Thyroid gland (tissue), 4 donors: ENCODE measurements at regions not wholly inside any gene's neighbourhood (a gene's known extent, or its start where the extent isn't known, plus 50 kb on each side); places are given as distances from the start of the nearest gene placed in this dataset.

Experiments used
- DNase-seq, 2 donors: peaks; one replicate each; pipeline ENCODE4 v3.0.0-alpha.2; 2019
- H3K27ac ChIP-seq, 3 donors: fragments of 200-600 bp; sonication (generic); 1 replicate in 2 of 3; 2 replicates in 1 of 3; pipeline ENCODE4 v1.5.1; 2016 to 2019; ENCODE audit warnings: mild to moderate bottlenecking in 1 of 3, moderate library complexity in 1 of 3
- H3K27me3 ChIP-seq: fragments of 200-600 bp; sonication (generic); one replicate; pipeline ENCODE4 v1.5.1; 2019
- H3K36me3 ChIP-seq, 2 donors: fragments of 200-600 bp; sonication (generic); one replicate each; pipeline ENCODE4 v1.5.1; 2016 to 2019
- H3K4me1 ChIP-seq, 2 donors: fragments of 200-600 bp; sonication (generic); one replicate each; pipeline ENCODE4 v1.5.1; 2017 to 2019
- H3K4me3 ChIP-seq, 3 donors: fragments of 200-600 bp; sonication (generic); replicated peaks in 1 of 3; 1 replicate in 2 of 3; 2 replicates in 1 of 3; pipeline ENCODE4 v1.5.1; 2016; ENCODE audit warnings: mild to moderate bottlenecking in 1 of 3
- H3K9me3 ChIP-seq: fragments of 200-600 bp; sonication (generic); one replicate; pipeline ENCODE4 v1.5.1; 2017
- CTCF ChIP-seq, 6 experiments: fragments of 200-600 bp in 3 of 6; fragments of 450-650 bp in 3 of 6; sonication (generic) in 3 of 6; IDR thresholded peaks; one replicate each; pipeline ENCODE4 v1.5.1; 2016 to 2019; ENCODE audit warnings: antibody characterized with exemption in 6 of 6, mild to moderate bottlenecking in 2 of 6, inconsistent platforms in 1 of 6, moderate library complexity in 1 of 6
- POLR2A ChIP-seq, 2 donors: fragments of 450-650 bp; IDR thresholded peaks; one replicate each; pipeline ENCODE4 v1.6.1; 2017; ENCODE audit warnings: antibody characterized with exemption in 2 of 2, mild to moderate bottlenecking in 2 of 2, moderate library complexity in 1 of 2
- WGBS, 2 donors: methylation state at CpG; one replicate each; pipeline ENCODE4 v1.1.5; 2017; 5-methylcytosine and 5-hydroxymethylcytosine counted together
- intact Hi-C: fragments of 100-400 bp; cut with DNase I; formaldehyde crosslinking; loops from one replicate; pipeline ENCODE4 v1.15.1; 2023

DNA sequence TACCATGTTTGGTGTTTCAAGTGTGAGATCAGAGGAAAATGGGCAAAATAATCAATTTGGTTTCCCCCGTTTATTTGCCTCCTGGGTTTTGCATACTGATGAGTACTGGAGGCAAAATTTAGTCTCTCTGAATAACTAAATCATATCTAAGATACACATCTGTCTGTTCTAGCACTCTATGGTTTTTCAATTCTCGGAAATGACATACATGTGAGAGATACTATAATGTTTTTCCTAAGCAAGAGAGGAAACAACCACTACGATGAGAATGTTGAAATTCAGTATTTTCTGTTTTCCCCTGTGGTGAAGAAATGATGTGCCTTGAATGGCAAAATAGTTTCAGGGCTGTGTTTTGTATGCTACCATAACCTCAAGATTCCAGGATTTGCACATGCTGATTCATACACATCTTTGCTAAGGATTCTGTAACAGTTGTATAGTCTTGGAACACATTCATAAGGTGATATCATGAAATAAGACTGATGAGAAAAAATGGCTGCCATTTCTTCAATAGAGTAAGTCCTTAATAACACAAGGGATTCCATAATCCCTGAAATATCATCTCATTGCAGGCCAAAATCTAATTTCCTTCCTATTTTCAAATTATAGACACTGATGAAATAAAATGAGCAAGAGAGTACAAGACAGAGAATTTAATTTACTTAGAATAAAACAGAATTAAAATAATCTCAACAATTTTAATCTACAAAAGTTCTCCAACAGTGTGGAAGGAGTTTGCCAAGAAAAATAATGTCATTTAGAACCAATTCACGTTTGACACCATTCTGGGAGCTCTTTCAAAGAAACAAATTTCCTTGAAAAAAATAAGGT lies 316.6 kb downstream of the FIGN start:
- Histone ChIP-seq H3K27me3 (no peaks in the 10 kb centered on the region), H3K4me3 (no peak overlapping the region), H3K27ac (no peak overlapping the region), H3K36me3 (no peaks in the 10 kb centered on the region), H3K4me1 (no peaks in the 10 kb centered on the region), H3K9me3 (no peaks in the 10 kb centered on the region)
- 74 to 85% methylated on average over 4 of the region's 4 CpGs for WGBS, 2 donors
- no peak for TF ChIP-seq CTCF (IDR thresholded peaks at IDR 0.05)
- TF ChIP-seq POLR2A (IDR thresholded peaks at IDR 0.05), result no peak
- intact Hi-C loops, result no loop called here
- no peak for DNase-seq

DNA sequence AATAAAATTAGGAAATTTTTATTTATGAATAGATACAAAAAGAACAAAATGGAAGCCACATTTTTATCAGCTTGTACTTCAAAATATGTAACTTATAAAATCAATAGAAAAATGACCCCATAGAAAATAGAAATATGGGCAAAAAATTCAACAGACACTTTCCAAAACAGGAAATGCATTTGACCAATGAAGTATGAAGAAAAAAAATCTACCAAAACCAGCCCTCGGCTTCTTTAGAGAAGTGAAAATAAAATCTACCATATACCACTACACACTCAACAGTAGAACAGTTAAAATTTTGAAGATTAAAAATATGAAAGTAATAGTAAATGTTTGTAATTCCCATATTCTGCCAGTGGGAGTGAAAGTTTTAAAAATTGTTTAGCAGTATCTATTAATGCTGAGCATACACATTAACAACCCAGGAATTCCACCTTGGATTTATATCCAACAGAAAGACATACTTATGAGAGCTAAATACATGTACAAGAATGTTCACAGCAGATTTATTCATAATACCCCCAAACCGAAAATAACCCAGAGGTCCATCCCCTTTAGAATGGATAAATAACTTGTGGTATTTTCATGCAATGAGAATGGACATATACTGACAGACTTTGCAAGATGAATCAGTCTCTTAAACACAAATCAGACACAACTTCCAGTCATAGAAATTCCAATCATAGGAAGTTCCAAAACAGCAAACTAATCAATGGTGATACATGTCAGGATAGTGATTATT lies 318.0 kb downstream of the FIGN start:
- TF ChIP-seq POLR2A (IDR thresholded peaks at IDR 0.05) (no peak), CTCF (IDR thresholded peaks at IDR 0.05) (no peak)
- 86 to 88% methylated on average over 2 of the region's 2 CpGs for WGBS, 2 donors
- intact Hi-C loops, result no loop called here
- no peaks in the 10 kb centered on the region for H3K9me3 ChIP-seq
- no peaks in the 10 kb centered on the region for H3K27me3 ChIP-seq
- no peak overlapping the region for H3K27ac ChIP-seq
- no peaks in the 10 kb centered on the region for H3K4me1 ChIP-seq
- no peaks in the 10 kb centered on the region for H3K36me3 ChIP-seq
- no peak for DNase-seq
- no peak overlapping the region for H3K4me3 ChIP-seq

DNA sequence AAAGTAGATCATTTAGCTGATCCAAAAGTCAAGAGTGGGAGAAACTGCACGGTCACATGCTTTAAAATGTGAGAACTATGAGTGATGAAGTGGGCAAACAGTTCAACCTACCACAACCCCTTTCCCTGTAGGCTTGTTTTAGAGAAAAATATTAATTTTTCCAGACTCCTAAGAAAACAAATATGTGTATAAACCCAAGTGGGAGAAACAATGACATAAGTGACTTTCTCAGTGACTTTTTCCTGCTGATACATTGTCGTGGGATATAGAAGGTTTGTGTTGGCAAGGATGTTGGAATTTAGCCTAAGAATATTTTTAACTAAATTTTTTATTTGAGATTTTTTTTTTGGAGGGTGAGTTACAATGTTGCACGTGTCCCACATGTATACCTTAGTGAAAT lies 321.7 kb downstream of the FIGN start:
- Histone ChIP-seq H3K27me3 (no peaks in the 10 kb centered on the region), H3K4me1 (no peaks in the 10 kb centered on the region), H3K36me3 (no peaks in the 10 kb centered on the region), H3K27ac (no peak overlapping the region), H3K9me3 (no peaks in the 10 kb centered on the region), H3K4me3 (no peak overlapping the region)
- intact Hi-C loops, result no loop called here
- TF ChIP-seq CTCF (IDR thresholded peaks at IDR 0.05), result no peak
- no peak for TF ChIP-seq POLR2A (IDR thresholded peaks at IDR 0.05)
- WGBS, 2 donors, result 70 to 75% methylated on average over 3 of the region's 3 CpGs
- no peak for DNase-seq

DNA sequence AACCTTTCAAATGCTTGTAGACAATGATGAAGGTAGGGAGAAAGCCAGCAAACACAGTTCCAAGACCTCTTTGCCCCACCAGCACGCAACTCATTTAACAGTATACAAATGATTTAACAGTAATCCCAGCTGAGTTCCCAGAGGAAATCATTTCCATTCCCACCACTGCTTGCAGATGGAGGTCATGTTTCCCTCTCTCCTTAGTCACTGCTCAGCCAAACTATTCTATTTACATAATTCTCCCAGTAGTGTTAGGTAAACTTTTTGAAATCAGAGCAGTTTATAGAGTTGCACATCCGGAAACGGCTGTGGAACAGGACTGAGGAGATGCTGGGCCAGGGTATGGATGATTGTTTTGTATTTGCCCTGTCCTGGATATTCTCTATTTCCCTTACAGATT lies 328.5 kb downstream of the FIGN start:
- H3K4me3 ChIP-seq, result no peak overlapping the region
- 57 to 70% methylated on average over 3 of the region's 3 CpGs for WGBS, 2 donors
- no peak overlapping the region for H3K27ac ChIP-seq
- TF ChIP-seq CTCF (IDR thresholded peaks at IDR 0.05), result no peak
- TF ChIP-seq POLR2A (IDR thresholded peaks at IDR 0.05), result no peak
- H3K36me3 ChIP-seq, result no peaks in the 10 kb centered on the region
- intact Hi-C loops, result no loop called here
- H3K27me3 ChIP-seq, result no peaks in the 10 kb centered on the region
- H3K4me1 ChIP-seq, result no peaks in the 10 kb centered on the region
- no peaks in the 10 kb centered on the region for H3K9me3 ChIP-seq
- no peak for DNase-seq

GRCh38 chr2:163405298-163405697 lies 330.5 kb downstream of the FIGN start:
- intact Hi-C loops, result no loop called here
- TF ChIP-seq CTCF (IDR thresholded peaks at IDR 0.05), result no peak
- no peak for TF ChIP-seq POLR2A (IDR thresholded peaks at IDR 0.05)

More at GRCh38 chr2:163405298-163405697, 330.5 kb downstream of the FIGN start:
- Histone ChIP-seq H3K4me3 (no peak overlapping the region), H3K27ac (no peak overlapping the region), H3K27me3 (no peaks in the 10 kb centered on the region), H3K9me3 (no peaks in the 10 kb centered on the region), H3K36me3 (no peaks in the 10 kb centered on the region), H3K4me1 (no peaks in the 10 kb centered on the region)
- WGBS, 2 donors, result 96 to 98% methylated on average over 2 of the region's 2 CpGs
- no peak for DNase-seq
